ENCODE measurements at regions not wholly inside any gene's neighbourhood (a gene's known extent, or its start where the extent isn't known, plus 50 kb on each side); places are given as distances from the start of the nearest gene placed in this dataset.

DNA sequence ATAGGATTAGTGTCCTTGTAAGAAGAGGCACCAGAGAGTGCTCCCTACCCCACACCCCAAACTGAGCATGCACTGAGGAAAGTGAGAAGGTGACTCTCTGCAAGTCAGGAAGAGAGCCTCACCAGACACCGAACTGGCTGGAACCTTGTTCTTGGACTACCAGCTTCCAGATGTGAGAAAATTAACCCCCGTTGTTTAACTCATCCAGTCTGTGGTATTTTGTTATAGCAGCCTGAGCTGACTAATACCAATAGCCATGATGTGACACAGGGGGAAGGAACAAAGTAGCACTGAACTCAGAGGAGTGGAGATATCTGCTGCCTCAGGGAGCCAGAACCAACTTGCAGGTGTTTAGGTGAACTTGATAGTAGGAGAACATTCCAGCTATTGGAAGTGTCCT lies 415.2 kb upstream of the ZMIZ1 start:
- Histone ChIP-seq H3K27ac (ENCODE audit: low read depth, low read length, poor library complexity, severe bottlenecking) (no peak overlapping the region), H3K4me3 (ENCODE audit: low read depth, low read length, poor library complexity, severe bottlenecking) (no peak overlapping the region), H3K36me3 (ENCODE audit: insufficient read depth, low read length) (no peaks in the 10 kb centered on the region), H2AFZ (ENCODE audit: low read length) (no peak overlapping the region), H3K79me2 (ENCODE audit: insufficient read depth, low read length) (no peaks in the 10 kb centered on the region), H3K4me1 (ENCODE audit: insufficient read depth, low read length, severe bottlenecking) (peaks cover 22% of the 10 kb centered on the region), H3K9ac (ENCODE audit: low read length) (no peak overlapping the region), H3K4me2 (ENCODE audit: low read length) (no peak overlapping the region), H3K27me3 (ENCODE audit: insufficient read depth, low read length) (no peaks in the 10 kb centered on the region), H3K9me2 (ENCODE audit: low read depth, low read length) (no peaks in the 10 kb centered on the region), H3F3A (ENCODE audit: insufficient read depth, low read length) (no peaks in the 10 kb centered on the region), H3K9me3 (ENCODE audit: low read length) (no peaks in the 10 kb centered on the region), H4K20me1 (ENCODE audit: insufficient read depth, low read length) (no peaks in the 10 kb centered on the region)
- TF ChIP-seq, protein P1, sequence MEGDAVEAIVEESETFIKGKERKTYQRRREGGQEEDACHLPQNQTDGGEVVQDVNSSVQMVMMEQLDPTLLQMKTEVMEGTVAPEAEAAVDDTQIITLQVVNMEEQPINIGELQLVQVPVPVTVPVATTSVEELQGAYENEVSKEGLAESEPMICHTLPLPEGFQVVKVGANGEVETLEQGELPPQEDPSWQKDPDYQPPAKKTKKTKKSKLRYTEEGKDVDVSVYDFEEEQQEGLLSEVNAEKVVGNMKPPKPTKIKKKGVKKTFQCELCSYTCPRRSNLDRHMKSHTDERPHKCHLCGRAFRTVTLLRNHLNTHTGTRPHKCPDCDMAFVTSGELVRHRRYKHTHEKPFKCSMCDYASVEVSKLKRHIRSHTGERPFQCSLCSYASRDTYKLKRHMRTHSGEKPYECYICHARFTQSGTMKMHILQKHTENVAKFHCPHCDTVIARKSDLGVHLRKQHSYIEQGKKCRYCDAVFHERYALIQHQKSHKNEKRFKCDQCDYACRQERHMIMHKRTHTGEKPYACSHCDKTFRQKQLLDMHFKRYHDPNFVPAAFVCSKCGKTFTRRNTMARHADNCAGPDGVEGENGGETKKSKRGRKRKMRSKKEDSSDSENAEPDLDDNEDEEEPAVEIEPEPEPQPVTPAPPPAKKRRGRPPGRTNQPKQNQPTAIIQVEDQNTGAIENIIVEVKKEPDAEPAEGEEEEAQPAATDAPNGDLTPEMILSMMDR (IDR thresholded peaks at IDR 0.05; ENCODE audit: low read length), result no peak
- no peak for TF ChIP-seq EZH2 (IDR thresholded peaks at IDR 0.05; ENCODE audit: borderline replicate concordance, low read length)

DNA sequence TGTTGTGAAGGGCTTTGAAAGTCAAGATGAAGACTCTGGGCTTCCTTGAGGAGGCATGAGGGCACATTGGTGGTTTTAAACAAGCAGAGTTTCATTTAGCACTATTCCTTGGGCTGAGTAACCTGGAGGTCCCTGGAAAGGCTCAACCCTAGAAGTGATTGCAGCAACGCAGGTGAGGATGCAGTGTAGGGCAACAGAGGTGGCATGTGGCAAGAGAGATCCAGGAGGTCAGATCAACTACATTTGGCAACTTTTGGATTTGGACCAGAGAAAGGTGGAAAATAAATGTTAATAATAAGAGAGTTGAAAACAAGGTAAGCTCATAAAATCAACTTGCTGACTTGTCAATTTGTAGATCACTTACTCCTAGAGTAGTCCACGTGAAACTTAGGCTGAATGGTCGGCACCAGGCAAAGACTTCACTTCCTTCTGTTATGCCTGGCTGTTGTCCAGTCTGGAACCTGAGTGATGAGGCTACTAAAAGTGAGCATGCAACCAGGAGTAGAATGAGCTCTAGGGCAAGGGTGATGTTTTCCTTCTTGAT lies 414.6 kb upstream of the ZMIZ1 start:
- Histone ChIP-seq H2AFZ (ENCODE audit: low read length) (no peak overlapping the region), H3K4me3 (ENCODE audit: low read depth, low read length, poor library complexity, severe bottlenecking) (no peak overlapping the region), H4K20me1 (ENCODE audit: insufficient read depth, low read length) (no peaks in the 10 kb centered on the region), H3K36me3 (ENCODE audit: insufficient read depth, low read length) (no peaks in the 10 kb centered on the region), H3K4me2 (ENCODE audit: low read length) (no peak overlapping the region), H3K27me3 (ENCODE audit: insufficient read depth, low read length) (no peaks in the 10 kb centered on the region), H3K79me2 (ENCODE audit: insufficient read depth, low read length) (no peaks in the 10 kb centered on the region), H3K9me3 (ENCODE audit: low read length) (no peaks in the 10 kb centered on the region), H3K9ac (ENCODE audit: low read length) (no peak overlapping the region), H3K27ac (ENCODE audit: low read depth, low read length, poor library complexity, severe bottlenecking) (no peak overlapping the region), H3F3A (ENCODE audit: insufficient read depth, low read length) (no peaks in the 10 kb centered on the region), H3K9me2 (ENCODE audit: low read depth, low read length) (no peaks in the 10 kb centered on the region), H3K4me1 (ENCODE audit: insufficient read depth, low read length, severe bottlenecking) (peaks cover 28% of the 10 kb centered on the region)
- TF ChIP-seq, protein P1 (IDR thresholded peaks at IDR 0.05; ENCODE audit: low read length), result no peak

DNA sequence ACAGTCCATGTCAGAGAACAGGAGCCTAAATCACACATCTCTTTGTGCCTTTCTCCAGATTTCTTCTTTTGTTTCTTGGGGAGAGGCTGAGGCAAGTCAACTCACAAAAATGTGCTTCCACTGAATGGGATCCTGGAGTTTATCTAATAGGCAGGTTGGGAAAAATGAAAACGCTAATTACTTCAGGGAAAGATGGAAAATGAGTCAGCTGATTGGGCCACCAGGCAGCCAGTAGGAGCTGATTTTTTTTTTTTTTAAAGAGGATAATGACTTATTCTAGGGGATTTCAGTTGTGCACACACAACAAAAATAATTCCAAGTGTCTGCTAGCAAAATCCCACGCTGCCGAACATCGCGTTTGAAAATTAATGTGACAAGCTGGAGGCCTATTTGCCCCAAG lies 412.8 kb upstream of the ZMIZ1 start:
- Histone ChIP-seq H4K20me1 (ENCODE audit: insufficient read depth, low read length) (no peaks in the 10 kb centered on the region), H3F3A (ENCODE audit: insufficient read depth, low read length) (no peaks in the 10 kb centered on the region), H3K9me2 (ENCODE audit: low read depth, low read length) (no peaks in the 10 kb centered on the region), H3K27me3 (ENCODE audit: insufficient read depth, low read length) (no peaks in the 10 kb centered on the region), H3K9ac (ENCODE audit: low read length) (no peak overlapping the region), H3K4me1 (ENCODE audit: insufficient read depth, low read length, severe bottlenecking) (peaks cover 40% of the 10 kb centered on the region), H3K79me2 (ENCODE audit: insufficient read depth, low read length) (no peaks in the 10 kb centered on the region), H3K9me3 (ENCODE audit: low read length) (no peaks in the 10 kb centered on the region), H3K27ac (ENCODE audit: low read depth, low read length, poor library complexity, severe bottlenecking) (no peak overlapping the region), H3K4me3 (ENCODE audit: low read depth, low read length, poor library complexity, severe bottlenecking) (no peak overlapping the region), H3K36me3 (ENCODE audit: insufficient read depth, low read length) (no peaks in the 10 kb centered on the region), H2AFZ (ENCODE audit: low read length) (no peak overlapping the region), H3K4me2 (ENCODE audit: low read length) (no peak overlapping the region)
- TF ChIP-seq, protein P1 (IDR thresholded peaks at IDR 0.05; ENCODE audit: low read length), result no peak
- no peak for TF ChIP-seq EZH2 (IDR thresholded peaks at IDR 0.05; ENCODE audit: borderline replicate concordance, low read length)
